H4 (cell line): ENCODE measurements at regions not wholly inside any gene's neighbourhood (a gene's known extent, or its start where the extent isn't known, plus 50 kb on each side); places are given as distances from the start of the nearest gene placed in this dataset.

Source experiments
- DNase-seq: peaks from one replicate; pipeline ENCODE4 v3.0.0-alpha.2; 2015; ENCODE audit warnings: low spot score

DNA sequence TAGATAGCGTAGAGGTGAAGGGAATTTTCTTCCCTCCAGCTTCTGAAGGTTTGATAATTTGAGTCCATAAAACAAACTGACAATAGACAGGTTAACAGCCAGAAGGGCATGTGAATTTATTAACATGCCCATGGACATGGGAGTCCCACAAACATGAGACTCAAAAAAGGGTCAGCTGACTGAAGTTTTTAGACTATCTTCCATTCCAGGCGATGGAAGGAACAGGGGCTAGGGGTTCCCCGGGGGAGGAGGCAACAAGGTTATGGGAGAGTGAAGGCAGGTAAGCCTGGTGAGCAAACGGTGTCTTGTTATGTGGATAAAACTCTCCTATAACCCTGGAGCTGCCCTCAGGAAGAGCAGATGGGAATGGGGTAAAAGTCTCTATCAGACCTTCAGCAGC lies 81.5 kb upstream of the SORBS2 start:
- no peak for DNase-seq

- no peak for DNase-seq
Measured at GRCh38 chr4:185894481-185894880, 82.5 kb upstream of the SORBS2 start.

DNA sequence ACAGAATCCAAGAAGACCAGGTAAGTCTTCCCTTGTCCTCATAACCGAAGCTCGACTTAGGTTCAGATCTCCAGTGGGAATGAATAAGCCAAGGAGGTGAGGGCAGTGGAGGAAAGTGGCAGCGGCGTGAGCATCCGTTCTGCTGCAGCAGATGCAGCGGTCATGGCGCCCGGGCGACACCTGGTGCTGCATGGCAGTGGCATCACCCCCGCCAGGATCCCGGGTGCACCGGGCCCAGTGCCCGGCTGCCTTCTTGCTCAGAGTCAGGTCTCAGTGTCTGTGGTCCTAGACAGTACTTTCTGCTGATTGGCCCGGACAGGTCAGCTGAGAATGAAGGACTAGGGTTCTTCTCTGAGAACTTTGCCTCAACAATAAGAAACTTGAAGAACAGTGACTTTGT lies 83.4 kb upstream of the SORBS2 start:
- DNase-seq, result no peak

- no peak for DNase-seq
Measured at GRCh38 chr4:185895866-185896265, 83.9 kb upstream of the SORBS2 start.

GRCh38 chr4:185896817-185897488 lies 85.0 kb upstream of the SORBS2 start:
- no peak for DNase-seq

- DNase-seq, result no peak
Measured at GRCh38 chr4:185898413-185898812, 86.4 kb upstream of the SORBS2 start.

DNA sequence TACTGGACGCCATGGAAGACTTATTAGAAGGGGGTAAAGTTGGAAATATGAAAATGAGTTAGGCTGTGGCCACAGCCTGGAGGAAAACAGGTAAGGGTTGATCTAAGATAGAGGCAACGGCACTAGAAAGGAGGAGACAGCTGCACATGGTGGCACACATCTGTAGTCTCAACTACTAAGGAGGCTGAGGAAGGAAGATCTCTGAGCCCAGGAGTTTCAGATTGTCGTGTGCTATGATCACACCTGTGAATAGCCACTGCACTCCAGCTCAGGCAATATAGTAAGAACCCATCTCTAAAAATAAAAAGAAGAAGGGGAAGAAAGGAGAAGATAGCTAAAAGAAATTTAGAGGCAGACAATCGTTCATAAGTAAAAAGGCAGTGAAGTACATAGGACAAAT lies 87.8 kb upstream of the SORBS2 start:
- no peak for DNase-seq

DNA sequence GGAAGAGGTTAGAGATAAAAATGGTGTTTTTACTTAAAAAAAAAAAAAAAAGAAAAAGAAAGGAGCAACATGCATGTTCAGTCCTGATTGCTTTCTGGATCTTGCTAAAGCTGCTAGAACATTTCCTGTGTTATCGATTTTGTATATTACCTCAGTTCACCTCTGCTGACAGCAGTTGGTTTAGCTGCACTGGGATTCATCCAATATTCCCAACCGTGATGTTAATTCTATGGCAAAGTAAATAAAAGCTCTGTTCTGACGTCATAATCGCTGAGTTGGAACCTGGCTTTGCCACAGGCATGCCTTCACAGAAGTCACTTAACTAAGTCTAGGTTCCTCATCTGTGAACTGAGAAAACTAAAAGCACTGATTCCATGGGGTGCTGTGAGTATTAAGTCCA lies 90.7 kb upstream of the SORBS2 start:
- peak; percentile 71 for DNase-seq

DNA sequence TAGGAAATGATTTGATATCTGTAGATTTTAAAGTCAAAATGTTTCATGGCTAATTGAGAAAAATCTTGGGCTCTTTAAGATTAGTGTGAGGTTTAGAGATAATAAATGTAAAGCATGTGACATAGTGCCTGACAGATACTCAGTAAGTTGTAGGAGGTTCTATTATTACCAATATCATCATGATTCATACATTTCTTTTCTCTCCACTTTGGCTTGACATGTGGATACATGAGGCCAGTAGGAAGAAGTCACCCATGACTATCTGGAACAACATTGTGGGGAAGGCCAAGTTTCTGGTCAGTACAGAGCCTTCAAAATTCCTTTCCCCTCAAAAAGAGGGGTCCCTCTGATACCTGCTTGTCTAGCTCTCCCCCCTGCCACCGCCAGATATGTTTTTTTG lies 91.2 kb upstream of the SORBS2 start:
- DNase-seq, result no peak

GRCh38 chr4:185904381-185904780 lies 92.4 kb upstream of the SORBS2 start:
- DNase-seq, result no peak

DNA sequence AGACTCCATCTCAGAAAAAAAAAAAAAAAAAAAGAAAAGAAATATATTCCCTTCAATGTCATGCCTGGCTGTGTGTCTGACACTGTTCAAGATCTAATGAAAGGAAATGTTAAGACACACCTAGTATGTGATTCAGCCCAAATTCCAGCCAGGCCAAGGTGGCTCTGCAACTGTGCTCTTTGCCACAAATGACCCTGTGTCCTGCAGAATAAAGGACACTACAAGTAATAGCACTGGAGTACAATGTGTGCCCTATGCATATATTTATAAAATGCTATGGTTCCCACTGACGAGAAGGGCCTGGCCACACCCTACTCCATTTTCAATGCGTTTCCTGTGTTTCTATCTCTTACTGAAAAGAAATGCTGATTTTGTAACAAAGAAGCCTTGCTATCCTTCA lies 98.0 kb upstream of the SORBS2 start:
- no peak for DNase-seq

DNA sequence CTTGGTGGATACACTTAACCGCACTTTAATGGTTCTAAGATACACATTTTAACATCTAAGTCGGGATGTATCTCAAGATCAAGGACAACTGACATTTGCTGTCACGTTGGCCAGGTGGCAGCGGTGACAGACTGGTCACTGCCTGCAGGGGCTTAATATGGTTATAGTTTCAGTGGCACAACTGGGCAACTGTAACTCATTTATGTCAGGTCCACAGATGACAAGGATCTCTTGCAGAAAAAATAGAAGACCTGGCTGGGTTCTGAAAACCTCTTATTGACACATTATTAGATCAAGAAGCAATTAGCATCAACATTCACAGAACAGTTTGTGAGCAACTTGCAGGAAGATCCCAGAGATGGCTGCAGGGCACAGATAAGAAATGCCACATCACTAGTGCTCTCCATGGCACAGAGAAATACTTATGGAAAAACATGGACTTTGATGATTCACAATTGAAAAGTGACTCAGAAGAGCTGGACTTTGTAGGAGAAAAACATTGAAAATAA lies 99.6 kb upstream of the SORBS2 start:
- DNase-seq, result no peak

- DNase-seq, result no peak
Measured at GRCh38 chr4:185912779-185913178, 100.8 kb upstream of the SORBS2 start.

- peak; percentile 85 for DNase-seq
Measured at GRCh38 chr4:185914583-185915199, 102.7 kb upstream of the SORBS2 start.

- DNase-seq, result no peak
Measured at GRCh38 chr4:185915271-185915670, 103.3 kb upstream of the SORBS2 start.

DNA sequence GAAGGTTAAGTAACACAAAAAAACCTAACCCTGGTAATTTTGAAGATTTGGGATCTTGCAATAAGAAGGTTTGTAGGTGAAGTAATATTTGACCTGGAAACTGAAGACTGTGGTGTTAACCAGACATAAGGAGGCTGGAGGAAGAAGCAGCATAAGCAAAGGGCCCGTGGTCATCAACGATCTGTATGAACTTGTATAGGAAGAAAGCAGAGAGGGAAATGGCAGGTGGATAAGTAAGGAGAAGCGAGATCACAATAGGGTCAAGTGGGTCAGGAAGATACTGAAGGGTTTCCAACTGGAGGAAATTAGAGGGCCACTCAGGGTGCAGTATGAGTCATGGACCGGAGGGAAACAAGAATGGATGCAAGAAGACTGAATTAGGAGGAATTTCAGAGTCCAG lies 103.8 kb upstream of the SORBS2 start:
- no peak for DNase-seq

DNA sequence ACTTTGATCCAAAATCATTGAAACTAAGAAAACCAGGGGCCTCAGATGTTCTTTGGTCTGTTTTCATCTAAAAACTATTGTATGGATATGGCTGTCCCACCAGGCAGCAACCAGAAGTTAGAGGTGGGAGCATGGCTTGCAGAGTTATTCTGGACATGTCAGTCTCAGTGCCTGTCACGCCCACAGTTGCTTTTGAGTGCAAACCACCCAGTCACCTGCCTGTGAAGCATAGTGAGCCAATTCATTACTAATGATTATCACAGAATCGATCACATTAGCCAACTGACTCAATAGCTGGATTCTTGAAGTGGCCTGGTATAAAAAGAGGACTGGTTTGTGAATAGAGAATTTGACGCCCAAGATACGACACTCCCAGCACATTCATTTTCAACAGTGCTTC lies 104.2 kb upstream of the SORBS2 start:
- no peak for DNase-seq

DNA sequence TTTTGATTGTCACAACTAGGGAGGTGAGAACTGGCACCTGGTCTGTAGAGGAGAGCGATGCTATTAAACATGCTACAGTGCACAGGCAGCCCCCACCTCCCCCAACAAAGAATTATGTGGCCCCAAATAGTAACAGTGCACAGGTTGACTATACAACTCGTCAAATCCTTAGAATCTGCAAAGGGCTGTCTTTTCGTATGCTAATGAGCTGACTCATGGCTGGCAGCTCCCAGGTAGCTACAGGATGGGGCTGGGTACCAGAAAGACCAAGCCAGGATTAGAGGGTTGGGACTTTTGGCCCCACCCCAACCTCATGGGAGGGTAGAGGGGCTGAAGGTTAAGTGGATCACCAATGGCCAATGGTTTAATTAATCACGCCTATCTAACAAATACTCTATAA lies 104.7 kb upstream of the SORBS2 start:
- DNase-seq, result no peak

- DNase-seq, result no peak
Measured at GRCh38 chr4:185919107-185919506, 107.1 kb upstream of the SORBS2 start.

GRCh38 chr4:185920171-185920570 lies 108.2 kb upstream of the SORBS2 start:
- DNase-seq, result no peak

DNA sequence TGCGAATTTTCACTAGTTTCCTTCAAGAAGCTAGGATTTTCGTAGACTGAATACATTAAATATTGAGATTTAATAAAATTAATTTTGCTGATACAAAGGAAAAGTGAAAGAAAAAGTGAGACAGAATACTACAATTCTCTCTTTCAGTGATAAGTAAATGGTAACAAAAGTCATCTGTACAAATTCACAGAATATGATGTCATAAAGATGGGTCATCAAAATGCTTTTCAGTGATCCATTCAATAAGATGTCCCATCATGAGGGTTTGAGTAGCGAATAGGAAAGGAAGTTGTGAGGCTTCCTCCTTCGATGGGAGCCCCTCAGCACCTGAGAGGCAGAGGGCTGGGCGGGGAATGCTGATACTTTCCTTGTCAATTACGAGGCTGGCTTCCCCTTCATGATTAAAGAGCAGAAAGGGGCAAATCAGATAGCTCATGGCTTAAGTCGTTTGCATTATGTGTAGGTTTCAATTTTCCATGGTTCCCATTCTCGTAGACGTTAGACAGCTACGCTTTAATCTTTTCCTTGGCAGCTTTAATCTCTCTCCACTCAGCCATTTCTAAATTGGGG lies 108.8 kb upstream of the SORBS2 start:
- no peak for DNase-seq

- no peak for DNase-seq
Measured at GRCh38 chr4:185921583-185922555, 109.9 kb upstream of the SORBS2 start.
